Mesendoderm (in vitro differentiated cells): ENCODE measurements at regions not wholly inside any gene's neighbourhood (a gene's known extent, or its start where the extent isn't known, plus 50 kb on each side); places are given as distances from the start of the nearest gene placed in this dataset.
"Not testable (repeated sequence)": the region's sequence is repeated elsewhere in the genome, so short reads cannot be mapped to it uniquely, and the experiment has no call there.

Experiments
- DNase-seq: peaks from one replicate; pipeline ENCODE4 v3.0.0; 2013
- H2AK5ac ChIP-seq: 2 replicates; pipeline ENCODE4 v1.6.1; 2013; ENCODE audit warnings: low read length, inconsistent platforms
- H2BK120ac ChIP-seq: 2 replicates; pipeline ENCODE4 v1.6.1; 2013; ENCODE audit warnings: low read depth, mild to moderate bottlenecking, low read length, moderate library complexity, mixed read lengths
- H2BK15ac ChIP-seq: replicated peaks from 2 replicates; pipeline ENCODE4 v1.6.1; 2013; ENCODE audit warnings: low read depth, mild to moderate bottlenecking, moderate library complexity
- H2BK5ac ChIP-seq: 2 replicates; pipeline ENCODE4 v1.6.1; 2013; ENCODE audit warnings: low read length, inconsistent platforms
- H3K18ac ChIP-seq: 2 replicates; pipeline ENCODE4 v1.6.1; 2013; ENCODE audit warnings: mild to moderate bottlenecking, low read length, mixed read lengths
- H3K23ac ChIP-seq: one replicate; pipeline ENCODE4 v1.6.1; 2013; ENCODE audit warnings: low read length
- H3K27ac ChIP-seq: 2 replicates; pipeline ENCODE4 v1.5.1; 2013; ENCODE audit warnings: low read depth, mild to moderate bottlenecking, inconsistent platforms, low read length, moderate library complexity
- H3K27me3 ChIP-seq: 2 replicates; pipeline ENCODE4 v1.6.1; 2013; ENCODE audit warnings: low read length, control low read depth, mild to moderate bottlenecking, inconsistent platforms; ENCODE audit not compliant: insufficient read depth, poor library complexity
- H3K36me3 ChIP-seq: 2 replicates; pipeline ENCODE4 v1.6.1; 2013; ENCODE audit warnings: low read length, inconsistent platforms; ENCODE audit not compliant: control insufficient read depth, insufficient read depth
- H3K4ac ChIP-seq: one replicate; pipeline ENCODE4 v1.6.1; 2013; ENCODE audit warnings: low read depth, mild to moderate bottlenecking, low read length, moderate library complexity
- H3K4me1 ChIP-seq: 2 replicates; pipeline ENCODE4 v1.6.1; 2013; ENCODE audit warnings: low read depth, low read length, inconsistent platforms; ENCODE audit not compliant: control insufficient read depth
- H3K4me2 ChIP-seq: 2 replicates; pipeline ENCODE4 v1.6.1; 2013; ENCODE audit warnings: low read length
- H3K4me3 ChIP-seq: 2 replicates; pipeline ENCODE4 v1.5.1; 2013; ENCODE audit warnings: mild to moderate bottlenecking, low read length
- H3K56ac ChIP-seq: one replicate; pipeline ENCODE4 v1.6.1; 2013; ENCODE audit warnings: low read length
- H3K79me1 ChIP-seq: 2 replicates; pipeline ENCODE4 v1.6.1; 2013; ENCODE audit warnings: low read length, inconsistent platforms
- H3K79me2 ChIP-seq: 2 replicates; pipeline ENCODE4 v1.6.1; 2013; ENCODE audit warnings: mild to moderate bottlenecking, low read length; ENCODE audit not compliant: control insufficient read depth, insufficient read depth
- H3K9ac ChIP-seq: 2 replicates; pipeline ENCODE4 v1.6.1; 2013; ENCODE audit warnings: low read length, inconsistent platforms
- H4K5ac ChIP-seq: one replicate; pipeline ENCODE4 v1.6.1; 2013; ENCODE audit warnings: low read length
- H4K8ac ChIP-seq: one replicate; pipeline ENCODE4 v1.6.1; 2013; ENCODE audit warnings: low read depth, mild to moderate bottlenecking, control low read depth, low read length, moderate library complexity
- WGBS: extraction: QIAGEN DNeasy Blood & Tissue Kit; methylation state at CpG from one replicate; pipeline ENCODE4 v1.1.7; 2013; ENCODE audit warnings: low lambda C conversion rate, missing lambda C conversion rate; ENCODE audit not compliant: insufficient coverage; ENCODE audit errors: extremely low coverage; 5-methylcytosine and 5-hydroxymethylcytosine counted together

- Histone ChIP-seq H3K79me2 (no peaks in the 10 kb centered on the region), H3K56ac (no peak overlapping the region), H3K79me1 (no peaks in the 10 kb centered on the region), H3K27ac (no peak overlapping the region), H3K4me1 (no peaks in the 10 kb centered on the region), H2BK15ac (no peak overlapping the region), H3K9ac (no peak overlapping the region), H3K4me2 (no peak overlapping the region), H2BK120ac (no peak overlapping the region), H2AK5ac (no peak overlapping the region), H4K8ac (no peak overlapping the region), H3K18ac (no peak overlapping the region), H3K36me3 (no peaks in the 10 kb centered on the region), H3K27me3 (no peaks in the 10 kb centered on the region), H4K5ac (no peak overlapping the region), H3K23ac (no peak overlapping the region), H3K4me3 (no peak overlapping the region), H3K4ac (no peak overlapping the region), H2BK5ac (no peak overlapping the region)
- WGBS, result no CpG with 5 or more reads among the region's 8 CpGs
- no peak for DNase-seq
Observed at GRCh38 chr4:43587758-43588157, 695.2 kb downstream of the GRXCR1 start.

GRCh38 chr4:43607400-43607799 lies 714.9 kb downstream of the GRXCR1 start:
- Histone ChIP-seq H3K79me2 (no peaks in the 10 kb centered on the region), H3K18ac (no peak overlapping the region), H2BK15ac (no peak overlapping the region), H3K4me2 (no peak overlapping the region), H3K36me3 (no peaks in the 10 kb centered on the region), H2AK5ac (no peak overlapping the region), H4K8ac (no peak overlapping the region), H3K4ac (no peak overlapping the region), H4K5ac (no peak overlapping the region), H3K27me3 (no peaks in the 10 kb centered on the region), H3K9ac (no peak overlapping the region), H2BK120ac (no peak overlapping the region), H3K23ac (no peak overlapping the region), H3K79me1 (no peaks in the 10 kb centered on the region), H3K4me3 (no peak overlapping the region), H3K56ac (no peak overlapping the region), H3K4me1 (no peaks in the 10 kb centered on the region), H2BK5ac (no peak overlapping the region), H3K27ac (no peak overlapping the region)
- no peak for DNase-seq

GRCh38 chr4:43607827-43608461 lies 715.4 kb downstream of the GRXCR1 start:
- no peak overlapping the region for H3K4me3 ChIP-seq
- H2BK15ac ChIP-seq, result no peak overlapping the region
- H3K27ac ChIP-seq, result no peak overlapping the region
- H3K79me2 ChIP-seq, result no peaks in the 10 kb centered on the region
- no peak overlapping the region for H3K9ac ChIP-seq
- no peaks in the 10 kb centered on the region for H3K27me3 ChIP-seq
- H4K5ac ChIP-seq, result no peak overlapping the region
- no peak overlapping the region for H4K8ac ChIP-seq
- no peak for DNase-seq
- no peak overlapping the region for H3K4me2 ChIP-seq
- H3K4me1 ChIP-seq, result no peaks in the 10 kb centered on the region
- H3K79me1 ChIP-seq, result no peaks in the 10 kb centered on the region
- WGBS, result no CpG with 5 or more reads among the region's 4 CpGs
- no peaks in the 10 kb centered on the region for H3K36me3 ChIP-seq
- H3K23ac ChIP-seq, result no peak overlapping the region
- H2BK120ac ChIP-seq, result no peak overlapping the region
- no peak overlapping the region for H2BK5ac ChIP-seq
- H3K18ac ChIP-seq, result no peak overlapping the region
- H2AK5ac ChIP-seq, result no peak overlapping the region
- no peak overlapping the region for H3K4ac ChIP-seq
- H3K56ac ChIP-seq, result no peak overlapping the region

GRCh38 chr4:43619219-43619618 lies 726.7 kb downstream of the GRXCR1 start:
- Histone ChIP-seq H3K4me3 (no peak overlapping the region), H3K56ac (no peak overlapping the region), H3K4me2 (no peak overlapping the region), H4K8ac (no peak overlapping the region), H3K79me2 (no peaks in the 10 kb centered on the region), H3K27me3 (no peaks in the 10 kb centered on the region), H3K4ac (no peak overlapping the region), H3K4me1 (no peaks in the 10 kb centered on the region), H3K36me3 (no peaks in the 10 kb centered on the region), H4K5ac (no peak overlapping the region), H2BK5ac (no peak overlapping the region), H3K18ac (no peak overlapping the region), H3K9ac (no peak overlapping the region), H3K23ac (no peak overlapping the region), H3K79me1 (no peaks in the 10 kb centered on the region), H2AK5ac (no peak overlapping the region), H2BK15ac (no peak overlapping the region), H2BK120ac (no peak overlapping the region), H3K27ac (no peak overlapping the region)
- DNase-seq, result no peak

- not testable (repeated sequence) for H3K56ac ChIP-seq, H2BK15ac ChIP-seq, H2BK5ac ChIP-seq, H3K23ac ChIP-seq, H3K27me3 ChIP-seq, H3K36me3 ChIP-seq, DNase-seq, H3K27ac ChIP-seq, H3K79me2 ChIP-seq, H3K9ac ChIP-seq, H3K4me2 ChIP-seq, H4K8ac ChIP-seq, H3K4me1 ChIP-seq, H3K4ac ChIP-seq, H2BK120ac ChIP-seq, H4K5ac ChIP-seq, H3K4me3 ChIP-seq, H3K79me1 ChIP-seq, H2AK5ac ChIP-seq, H3K18ac ChIP-seq
- WGBS, result no CpG with 5 or more reads among the region's 4 CpGs
Observed at GRCh38 chr4:43637893-43638292, 745.4 kb downstream of the GRXCR1 start.

- no peak overlapping the region for H3K4ac ChIP-seq
- no peaks in the 10 kb centered on the region for H3K79me1 ChIP-seq
- H2AK5ac ChIP-seq, result no peak overlapping the region
- H3K27me3 ChIP-seq, result no peaks in the 10 kb centered on the region
- no peak overlapping the region for H2BK120ac ChIP-seq
- no peak overlapping the region for H3K56ac ChIP-seq
- H4K5ac ChIP-seq, result no peak overlapping the region
- H3K36me3 ChIP-seq, result no peaks in the 10 kb centered on the region
- H2BK5ac ChIP-seq, result no peak overlapping the region
- no peaks in the 10 kb centered on the region for H3K79me2 ChIP-seq
- no peak overlapping the region for H3K9ac ChIP-seq
- no peak overlapping the region for H2BK15ac ChIP-seq
- H3K4me1 ChIP-seq, result no peaks in the 10 kb centered on the region
- H3K18ac ChIP-seq, result no peak overlapping the region
- no peak overlapping the region for H3K4me2 ChIP-seq
- no peak for DNase-seq
- WGBS, result no CpG with 5 or more reads among the region's 1 CpG
- H3K27ac ChIP-seq, result no peak overlapping the region
- no peak overlapping the region for H3K4me3 ChIP-seq
- no peak overlapping the region for H4K8ac ChIP-seq
- no peak overlapping the region for H3K23ac ChIP-seq
Observed at GRCh38 chr4:43651991-43652390, 759.5 kb downstream of the GRXCR1 start.
